CD4-positive, alpha-beta T cell treated with Interleukin-15 for 1 hour (primary cell): ENCODE measurements at regions not wholly inside any gene's neighbourhood (a gene's known extent, or its start where the extent isn't known, plus 50 kb on each side); places are given as distances from the start of the nearest gene placed in this dataset.

ENCODE experiments used
- DNase-seq: peaks from one replicate; pipeline ENCODE4 v3.0.0-alpha.2; 2020

- DNase-seq = no peak
Measured at GRCh38 chr6:92588148-92588547, 831.2 kb downstream of the EPHA7 start.

DNA sequence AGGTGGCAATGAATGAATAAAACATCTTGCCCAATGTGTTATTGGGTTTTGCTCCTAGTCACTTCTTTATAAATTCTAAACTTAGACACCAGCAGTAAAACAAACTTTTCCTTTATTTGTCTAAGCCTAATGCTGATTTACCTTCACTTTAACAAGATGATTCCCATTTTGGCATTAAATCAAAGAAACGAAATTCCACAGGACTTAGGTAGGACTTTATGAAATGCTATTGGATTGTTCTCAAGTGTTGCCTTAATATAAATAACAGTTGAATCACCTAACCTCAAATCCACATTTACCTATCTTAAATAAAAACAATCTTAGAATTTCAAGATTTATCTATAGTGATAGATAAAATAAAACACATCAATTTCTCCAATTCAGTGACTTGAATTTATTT, 831.8 kb downstream of the EPHA7 start:
- DNase-seq = no peak

DNA sequence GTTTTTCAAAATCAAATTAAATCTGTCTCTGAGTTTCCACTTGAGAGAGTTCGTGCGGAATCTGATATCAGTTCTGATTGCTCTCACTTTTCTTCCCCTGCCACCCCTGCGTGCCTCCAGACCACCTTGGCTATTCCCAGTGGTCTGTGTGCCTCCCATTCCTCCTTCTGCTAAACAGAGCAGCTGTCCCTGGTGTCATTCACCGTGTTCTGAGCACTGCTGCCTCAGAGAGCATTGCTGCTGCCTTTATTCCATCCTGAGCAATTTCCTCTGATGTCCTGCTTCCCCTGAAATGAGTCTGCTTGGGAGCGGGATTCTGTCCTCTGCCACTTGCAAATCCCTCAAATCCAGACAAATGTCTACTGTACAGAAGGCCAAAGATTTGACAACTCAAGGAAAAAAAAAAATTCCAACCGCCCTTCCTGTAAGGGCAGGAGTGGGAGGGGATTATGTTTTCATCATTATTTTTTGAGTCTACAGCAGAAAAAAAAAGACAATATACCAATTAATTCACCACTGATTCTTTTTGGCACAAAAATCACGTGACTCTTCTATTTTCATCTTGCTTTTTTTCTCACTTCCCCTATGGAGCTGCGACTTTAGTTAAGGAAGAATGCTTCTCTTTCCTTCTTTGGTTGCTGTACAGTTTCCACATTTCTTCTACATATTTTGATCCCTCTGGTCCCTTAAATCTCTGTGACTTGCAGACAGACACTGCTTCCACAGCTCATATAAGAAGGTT, 833.0 kb downstream of the EPHA7 start:
- no peak for DNase-seq

DNA sequence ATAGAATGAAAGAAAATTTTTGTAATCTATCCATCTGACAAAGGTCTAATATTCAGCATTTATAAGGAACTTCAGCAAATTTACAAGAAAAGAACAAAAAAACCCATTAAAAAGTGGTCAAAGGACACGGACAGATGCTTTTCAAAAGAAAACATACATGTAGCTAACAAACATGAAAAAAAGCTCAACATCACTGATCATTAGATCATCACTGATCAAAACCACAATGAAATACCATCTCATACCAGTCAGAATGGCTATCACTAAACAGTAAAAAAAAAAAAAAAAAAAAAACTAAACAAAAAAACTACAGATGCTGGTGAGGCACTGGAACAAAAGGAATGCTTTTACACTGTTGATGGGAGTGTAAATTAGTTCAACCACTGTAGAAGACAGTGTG, 837.1 kb downstream of the EPHA7 start:
- DNase-seq = no peak

GRCh38 chr6:92577077-92577719, 842.2 kb downstream of the EPHA7 start:
- DNase-seq = no peak

DNA sequence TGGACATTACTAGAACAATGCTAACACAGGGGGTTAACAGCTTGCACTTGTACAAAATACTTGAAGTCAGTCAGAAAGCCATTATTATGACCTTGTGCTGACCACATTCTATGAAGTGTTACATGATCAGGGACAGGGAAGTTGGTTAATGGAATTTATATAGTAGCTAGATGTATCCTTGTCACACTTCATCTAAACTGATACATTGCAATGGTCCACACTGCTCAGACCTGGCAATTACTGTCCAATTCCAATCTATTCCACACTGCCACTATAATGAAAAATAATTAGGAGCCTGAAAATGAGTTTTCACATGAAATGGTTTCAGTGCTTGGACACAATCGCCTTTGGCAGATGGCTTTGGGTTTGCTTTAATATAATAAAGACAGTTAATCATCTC, 850.8 kb downstream of the EPHA7 start:
- no peak for DNase-seq

GRCh38 chr6:92566632-92567031, 852.7 kb downstream of the EPHA7 start:
- DNase-seq = no peak

- DNase-seq = no peak
Measured at GRCh38 chr6:92564376-92564775, 855.0 kb downstream of the EPHA7 start.

GRCh38 chr6:92559611-92560010, 859.7 kb downstream of the EPHA7 start:
- DNase-seq = no peak

DNA sequence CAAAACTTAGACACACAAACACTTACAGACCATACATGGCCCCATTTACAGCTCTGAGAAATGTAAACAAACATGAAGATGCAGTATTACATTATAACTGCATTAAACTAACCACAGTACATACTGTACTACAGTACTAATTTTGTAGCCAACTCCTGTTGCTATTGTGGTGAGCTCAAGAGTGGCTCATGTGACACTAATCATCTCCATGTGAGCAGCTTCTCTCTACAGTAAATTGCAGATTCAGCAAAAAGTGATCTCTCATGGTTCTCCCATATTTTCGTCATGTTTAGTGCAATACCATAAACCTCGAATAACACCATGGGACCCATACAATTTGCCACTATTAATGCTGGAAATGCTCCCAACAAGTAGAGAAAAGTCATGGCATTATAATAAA, 860.4 kb downstream of the EPHA7 start:
- DNase-seq = no peak

GRCh38 chr6:92550501-92550900, 868.9 kb downstream of the EPHA7 start:
- no peak for DNase-seq

DNA sequence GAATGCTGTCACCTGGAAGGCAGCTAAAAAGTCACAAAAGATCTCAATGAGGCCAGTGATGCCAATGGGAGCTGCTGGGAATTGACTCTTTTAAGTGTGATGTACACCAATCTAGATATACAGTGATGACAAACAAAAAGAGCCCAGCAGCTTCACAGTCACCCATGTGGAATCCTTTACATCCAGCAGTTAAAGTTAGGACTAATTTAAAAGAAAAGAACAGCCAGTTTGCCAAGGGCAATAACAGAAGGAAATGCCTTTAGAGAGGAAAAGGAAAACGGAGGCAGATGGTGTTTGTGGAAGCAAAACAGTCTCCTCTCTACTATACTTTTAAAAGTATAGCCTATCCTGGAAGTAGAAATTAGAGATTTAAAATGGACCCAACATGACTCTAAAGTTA, 873.5 kb downstream of the EPHA7 start:
- DNase-seq = no peak

GRCh38 chr6:92541448-92542060, 877.8 kb downstream of the EPHA7 start:
- no peak for DNase-seq

DNA sequence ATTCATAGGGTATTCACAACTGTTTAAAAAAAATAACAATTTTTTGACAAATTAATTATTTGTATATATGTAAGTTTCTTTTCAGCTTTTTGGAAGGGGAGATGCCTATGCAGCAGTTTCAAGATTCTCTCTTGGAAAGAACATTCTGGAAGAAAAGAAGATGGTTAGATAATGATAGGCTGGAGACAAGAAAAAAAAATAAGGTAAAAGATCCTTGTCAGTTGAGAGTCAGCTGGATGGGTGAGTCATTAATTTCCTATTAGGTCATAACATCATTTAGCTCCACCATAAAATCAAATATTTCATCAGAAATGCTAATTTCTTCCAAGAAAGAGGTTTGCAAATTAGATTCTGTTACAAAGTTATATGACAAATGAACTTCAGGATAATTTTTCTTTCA, 880.4 kb downstream of the EPHA7 start:
- no peak for DNase-seq

GRCh38 chr6:92538275-92538674, 881.1 kb downstream of the EPHA7 start:
- DNase-seq = no peak

DNA sequence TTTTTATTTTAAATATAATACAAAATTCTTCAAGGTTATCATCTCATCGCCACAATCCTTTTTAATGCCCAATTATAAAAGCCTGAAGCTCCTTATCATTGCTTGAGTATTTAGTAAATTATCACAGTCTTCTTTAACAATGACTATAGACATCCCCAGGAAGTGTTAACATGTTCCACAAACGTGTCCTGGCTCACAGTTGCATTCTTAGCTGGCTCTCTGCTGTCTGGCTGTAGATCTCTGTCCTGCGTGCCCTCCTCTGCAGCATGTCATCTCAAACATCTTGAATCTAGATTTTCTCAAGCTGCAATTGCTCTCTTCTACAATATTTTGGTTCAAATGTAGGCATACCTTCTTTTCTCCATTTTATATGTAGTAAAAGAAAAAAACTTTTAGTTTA, 885.2 kb downstream of the EPHA7 start:
- no peak for DNase-seq

- DNase-seq = no peak
Measured at GRCh38 chr6:92522589-92522988, 896.8 kb downstream of the EPHA7 start.

DNA sequence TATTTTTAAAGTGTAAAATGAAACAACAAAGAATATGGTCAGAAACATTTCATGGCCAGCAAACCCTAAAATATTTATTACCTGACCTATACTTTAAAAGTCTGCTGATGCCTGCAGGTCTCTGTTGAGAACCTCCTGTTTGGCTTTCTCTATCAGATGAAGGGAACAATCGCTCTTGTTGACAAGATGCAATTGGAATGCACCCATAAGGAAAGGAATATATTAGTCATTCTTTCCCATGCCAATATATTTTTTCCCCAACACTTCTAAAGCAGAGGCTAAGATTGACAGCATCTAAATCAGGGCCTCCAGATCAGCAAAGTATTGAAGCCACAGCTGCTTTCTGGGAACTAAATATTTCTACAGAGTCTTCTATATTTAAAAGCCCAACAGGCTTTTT, 897.8 kb downstream of the EPHA7 start:
- DNase-seq = no peak

DNA sequence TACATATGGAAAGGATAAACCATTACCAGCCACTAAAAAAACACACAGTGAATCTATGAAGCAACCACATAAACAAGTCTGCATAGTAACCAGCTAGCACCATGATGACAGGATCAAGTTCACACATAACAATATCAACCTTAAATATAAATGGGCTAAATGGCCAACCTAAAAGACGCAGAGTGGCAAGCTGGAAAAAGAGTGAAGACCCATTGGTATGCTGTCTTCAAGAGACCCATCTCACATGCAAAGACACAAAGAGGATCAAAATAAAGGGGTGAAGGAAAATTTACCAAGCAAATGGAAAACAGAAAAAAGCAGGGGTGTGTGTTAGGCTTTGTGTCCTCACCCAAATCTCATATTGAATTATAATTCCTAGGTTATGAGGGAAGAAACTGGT, 909.2 kb downstream of the EPHA7 start:
- no peak for DNase-seq

DNA sequence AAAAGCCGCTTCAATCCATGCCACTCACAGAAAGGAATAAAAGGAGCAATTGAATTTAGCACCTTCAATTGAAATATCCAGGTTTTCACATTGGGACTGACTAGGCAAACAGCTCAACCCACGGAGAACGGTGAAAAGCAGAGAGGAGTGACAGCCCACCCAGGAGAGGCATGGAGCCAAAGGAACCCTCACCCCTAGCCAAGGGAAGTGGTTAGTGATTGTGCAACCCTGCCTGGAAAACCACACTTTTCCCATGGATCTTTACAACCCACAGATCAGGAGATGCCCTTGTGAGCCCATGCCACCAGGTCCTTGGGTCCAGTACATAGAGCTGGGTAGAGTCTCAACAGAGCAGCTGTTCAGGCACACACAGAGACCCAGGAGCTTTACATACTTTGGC, 911.8 kb downstream of the EPHA7 start:
- DNase-seq = no peak

DNA sequence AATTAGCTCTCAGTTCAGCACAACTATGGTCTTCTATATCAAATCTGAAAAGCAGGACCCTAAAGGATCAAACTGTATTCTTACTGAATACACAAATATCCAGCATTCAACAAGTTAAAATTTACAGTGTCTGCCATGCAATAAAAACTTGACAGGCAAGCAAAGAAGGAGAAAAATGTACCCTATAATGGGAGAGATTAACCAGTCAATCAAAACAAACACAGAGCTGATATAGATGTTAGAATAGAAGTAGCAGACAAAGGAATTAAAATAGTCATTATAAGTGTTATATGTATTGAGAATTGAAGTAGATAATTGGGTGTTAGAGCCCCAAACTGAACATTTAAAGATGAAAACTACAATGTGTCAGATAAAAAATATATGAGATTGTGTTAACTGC, 914.9 kb downstream of the EPHA7 start:
- DNase-seq = no peak

GRCh38 chr6:92497281-92497680, 922.1 kb downstream of the EPHA7 start:
- DNase-seq = no peak

- DNase-seq = no peak
Measured at GRCh38 chr6:92496527-92496926, 922.8 kb downstream of the EPHA7 start.

GRCh38 chr6:92495242-92495641, 924.1 kb downstream of the EPHA7 start:
- no peak for DNase-seq

- DNase-seq = no peak
Measured at GRCh38 chr6:92485487-92485886, 933.9 kb downstream of the EPHA7 start.
